ENCODE measurements at regions not wholly inside any gene's neighbourhood (a gene's known extent, or its start where the extent isn't known, plus 50 kb on each side); places are given as distances from the start of the nearest gene placed in this dataset.

GRCh38 chr19:33950091-33950750 lies 153.6 kb downstream of the KCTD15 start:
- no peak for DNase-seq

- DNase-seq, result no peak
These were observed 156.4 kb downstream of the KCTD15 start for GRCh38 chr19:33953023-33953422.

GRCh38 chr19:33953592-33953991 lies 156.9 kb downstream of the KCTD15 start:
- no peak for DNase-seq

GRCh38 chr19:33954686-33955085 lies 158.0 kb downstream of the KCTD15 start:
- DNase-seq, result no peak

GRCh38 chr19:33956941-33957340 lies 160.3 kb downstream of the KCTD15 start:
- no peak for DNase-seq

- no peak for DNase-seq
These were observed 161.1 kb downstream of the KCTD15 start for GRCh38 chr19:33957804-33958203.

GRCh38 chr19:33960566-33960965 lies 163.9 kb downstream of the KCTD15 start:
- no peak for DNase-seq

- no peak for DNase-seq
These were observed 165.5 kb downstream of the KCTD15 start for GRCh38 chr19:33962161-33962560.

- DNase-seq, result no peak
These were observed 166.8 kb downstream of the KCTD15 start for GRCh38 chr19:33963514-33963913.

- DNase-seq, result no peak
These were observed 174.4 kb downstream of the KCTD15 start for GRCh38 chr19:33971073-33971472.

GRCh38 chr19:33977756-33978685 lies 181.4 kb downstream of the KCTD15 start:
- DNase-seq, result no peak

GRCh38 chr19:33982706-33983105 lies 186.0 kb downstream of the KCTD15 start:
- no peak for DNase-seq

- no peak for DNase-seq
These were observed 183.7 kb upstream of the LSM14A start for GRCh38 chr19:33988601-33989000.

- DNase-seq, result no peak
These were observed 174.6 kb upstream of the LSM14A start for GRCh38 chr19:33997690-33998089.

GRCh38 chr19:33998302-33998701 lies 174.0 kb upstream of the LSM14A start:
- no peak for DNase-seq

GRCh38 chr19:33998739-33999345 lies 173.5 kb upstream of the LSM14A start:
- DNase-seq, result no peak

- no peak for DNase-seq
These were observed 155.3 kb upstream of the LSM14A start for GRCh38 chr19:34017024-34017423.

- DNase-seq, result no peak
These were observed 154.7 kb upstream of the LSM14A start for GRCh38 chr19:34017601-34018000.

GRCh38 chr19:34018546-34018945 lies 153.8 kb upstream of the LSM14A start:
- DNase-seq, result no peak

GRCh38 chr19:34023381-34023780 lies 148.9 kb upstream of the LSM14A start:
- no peak for DNase-seq

GRCh38 chr19:34033880-34034279 lies 138.4 kb upstream of the LSM14A start:
- no peak for DNase-seq

GRCh38 chr19:34034318-34034846 lies 137.9 kb upstream of the LSM14A start:
- DNase-seq, result no peak

- DNase-seq, result peak; percentile 87 to 89
These were observed 130.3 kb upstream of the LSM14A start for GRCh38 chr19:34041925-34042521.
